ENCODE measurements at regions not wholly inside any gene's neighbourhood (a gene's known extent, or its start where the extent isn't known, plus 50 kb on each side); places are given as distances from the start of the nearest gene placed in this dataset.

DNA sequence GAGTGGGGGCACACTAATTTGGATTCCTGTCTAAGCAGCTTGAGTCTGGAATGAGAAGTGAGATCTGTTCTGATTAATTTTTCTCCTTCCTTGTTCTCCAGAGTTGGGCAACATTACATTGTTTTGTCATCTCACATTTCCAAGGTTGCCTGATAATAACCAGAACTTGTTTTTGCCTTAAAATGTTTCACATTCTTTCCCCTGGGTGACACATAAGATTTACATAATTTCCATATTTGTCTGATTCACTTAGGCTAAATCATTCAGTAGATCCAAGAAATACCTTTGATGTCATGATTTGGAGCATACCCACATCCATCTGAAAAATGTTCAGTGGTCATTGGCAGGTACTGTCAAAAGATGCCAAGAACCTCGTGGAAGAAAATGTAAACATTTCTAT, 60.3 kb downstream of the XCL2 start:
- Histone ChIP-seq H3K56ac (replicated peaks; ENCODE audit: insufficient read length, low read depth, low read length) (no peak overlapping the region), H2AFZ (ENCODE audit: low read length) (no peak overlapping the region), H3K4me3 (ENCODE audit: extremely low read depth in 1 of 4, insufficient read depth in 2 of 4, low read depth in 3 of 4, low read length in 4 of 4) (no peak overlapping the region), H3K27ac (ENCODE audit: low read depth, low read length) (no peak overlapping the region), H3K9me3 (ENCODE audit: insufficient read depth in 2 of 2, low read depth in 1 of 2, low read length in 1 of 2) (no peaks in the 10 kb centered on the region), H3K23me2 (ENCODE audit: low read depth, low read length) (no peaks in the 10 kb centered on the region), H2BK20ac (ENCODE audit: low read length) (no peak overlapping the region), H3K14ac (ENCODE audit: insufficient read length) (no peak overlapping the region), H3K4ac (replicated peaks; ENCODE audit: insufficient read length, low read depth, low read length) (no peak overlapping the region), H4K8ac (ENCODE audit: extremely low read depth, insufficient read depth, low read length) (no peak overlapping the region), H3K79me2 (ENCODE audit: control insufficient read depth in 1 of 2, insufficient read depth in 2 of 2, low read length in 2 of 2) (no peaks in the 10 kb centered on the region), H3K4me2 (ENCODE audit: insufficient read depth in 1 of 2, low read depth in 2 of 2, low read length in 2 of 2) (no peak overlapping the region), H3K23ac (ENCODE audit: insufficient read length) (no peak overlapping the region), H3K27me3 (replicated peaks in 1 of 4; ENCODE audit: control insufficient read depth in 3 of 4, extremely low read depth in 1 of 4, insufficient read depth in 3 of 4, low read length in 3 of 4) (no peaks in the 10 kb centered on the region), H4K5ac (ENCODE audit: insufficient read length, low read depth, low read length) (no peak overlapping the region), H3K79me1 (ENCODE audit: low read depth, low read length) (no peaks in the 10 kb centered on the region), H2AK5ac (ENCODE audit: low read depth, low read length) (no peak overlapping the region), H4K91ac (replicated peaks; ENCODE audit: insufficient read length, low read length) (no peak overlapping the region), H4K20me1 (replicated peaks in 1 of 2; ENCODE audit: control insufficient read depth in 1 of 2, insufficient read depth in 2 of 2, low read length in 2 of 2) (no peaks in the 10 kb centered on the region), H3K18ac (ENCODE audit: extremely low read depth, low read length) (no peak overlapping the region), H2BK12ac (ENCODE audit: low read depth, low read length) (no peak overlapping the region), H2BK15ac (ENCODE audit: low read length) (no peak overlapping the region), H3K36me3 (ENCODE audit: control insufficient read depth in 2 of 4, insufficient read depth in 4 of 4, low read length in 3 of 4) (no peaks in the 10 kb centered on the region), H3K9ac (replicated peaks in 1 of 4; ENCODE audit: extremely low read depth in 1 of 4, low read depth in 3 of 4, low read length in 3 of 4) (no peak overlapping the region), H3K4me1 (replicated peaks in 1 of 4; ENCODE audit: control insufficient read depth in 3 of 4, insufficient read depth in 4 of 4, low read length in 3 of 4) (peaks cover 0 to 9% (median 2%) of the 10 kb centered on the region in 4 experiments; a peak in 3 of 7 replicates), H2BK120ac (replicated peaks; ENCODE audit: low read depth, low read length) (no peak overlapping the region), H2BK5ac (ENCODE audit: low read depth, low read length) (no peak overlapping the region)
- TF ChIP-seq SIRT6 (IDR thresholded peaks at IDR 0.05; ENCODE audit: low read length), result no peak
- ChIA-PET CTCF (ENCODE audit: partially characterized antibody) (interaction anchor here (1.1 kb wide), 1 partner anchor 18 kb away, joined by 3 read pairs; no protein-coding TSS in a partner anchor), POLR2A (ENCODE audit: partially characterized antibody) (no interaction called here)
- DNase-seq (ENCODE audit: low read depth in 1 of 2, low spot score in 2 of 2) (no peak), FAIRE-seq (no peak)
- 100% methylated on average over 1 of the region's 1 CpG; no CpG with 5 or more reads in 1 of the 2 experiments for WGBS, 2 experiments (ENCODE audit: extremely low coverage in 1 of 2, insufficient coverage in 1 of 2, insufficient read length in 1 of 2, insufficient replicate concordance in 2 of 2, low coverage in 1 of 2, low lambda C conversion rate in 2 of 2, missing lambda C conversion rate in 1 of 2)

Measured in H1 (cell line).